H1 (cell line): ENCODE measurements at regions not wholly inside any gene's neighbourhood (a gene's known extent, or its start where the extent isn't known, plus 50 kb on each side); places are given as distances from the start of the nearest gene placed in this dataset.

ENCODE experiments used
- CREB1 ChIP-seq: IDR thresholded peaks from 2 replicates; pipeline ENCODE4 v1.6.1; 2012; ENCODE audit warnings: inconsistent platforms
- EP300 ChIP-seq, 2 experiments: IDR thresholded peaks; 1 replicate in 1 of 2; 2 replicates in 1 of 2; pipeline ENCODE4 v1.6.1; 2011 to 2012; ENCODE audit warnings: low read depth in 2 of 2, low read length in 2 of 2, mild to moderate bottlenecking in 2 of 2, borderline replicate concordance in 1 of 2, inconsistent platforms in 1 of 2, moderate library complexity in 1 of 2
- NRF1 ChIP-seq: IDR thresholded peaks from 2 replicates; pipeline ENCODE4 v1.6.1; 2011; ENCODE audit warnings: mild to moderate bottlenecking, low read depth, low read length, improper control_type of control experiment
- POLR2A ChIP-seq, 2 experiments: IDR thresholded peaks; 1 replicate in 1 of 2; 2 replicates in 1 of 2; pipeline ENCODE4 v1.6.1; 2011; ENCODE audit warnings: low read depth in 2 of 2, low read length in 2 of 2, mild to moderate bottlenecking in 2 of 2; ENCODE audit errors: control extremely low read depth in 1 of 2
- POLR2AphosphoS5 ChIP-seq: IDR thresholded peaks from 2 replicates; pipeline ENCODE4 v1.6.1; 2011; ENCODE audit warnings: low read depth, low read length
- RBBP5 ChIP-seq: IDR thresholded peaks from 2 replicates; pipeline ENCODE4 v1.7.1; 2012; ENCODE audit warnings: low read depth, mild to moderate bottlenecking, inconsistent platforms, low read length, moderate library complexity, borderline replicate concordance
- RFX5 ChIP-seq: IDR thresholded peaks from 2 replicates; pipeline ENCODE4 v1.6.1; 2011; ENCODE audit warnings: low read depth, low read length, improper control_type of control experiment, borderline replicate concordance
- RNF2 ChIP-seq: fragments of 200-900, 300-1000 bp; sonication (generic); IDR thresholded peaks from 2 replicates; pipeline ENCODE4 v1.7.1; 2016; ENCODE audit warnings: borderline replicate concordance, low read depth, mild to moderate bottlenecking, antibody characterized with exemption, low read length; ENCODE audit not compliant: poor library complexity, severe bottlenecking; ENCODE audit errors: missing control alignments
- SIX5 ChIP-seq: IDR thresholded peaks from 2 replicates; pipeline ENCODE4 v1.6.1; 2011; ENCODE audit warnings: mild to moderate bottlenecking, low read depth, low read length
- SP1 ChIP-seq: IDR thresholded peaks from 2 replicates; pipeline ENCODE4 v1.6.1; 2011; ENCODE audit warnings: low read depth, low read length
- TF ChIP-seq, protein P1 (sequence below), 3 experiments: IDR thresholded peaks; 1 replicate in 2 of 3; 2 replicates in 1 of 3; pipeline versions ENCODE4 v1.5.1 to v1.6.1; 2011; ENCODE audit warnings: low read length in 3 of 3, mild to moderate bottlenecking in 3 of 3, inconsistent platforms in 2 of 3, low read depth in 1 of 3, moderate library complexity in 1 of 3; ENCODE audit not compliant: insufficient read depth in 1 of 3; ENCODE audit errors: control extremely low read depth in 1 of 3
- TF ChIP-seq, protein P2 (sequence below): IDR thresholded peaks from 2 replicates; pipeline ENCODE4 v1.6.1; 2012; ENCODE audit warnings: inconsistent platforms

GRCh38 chrX:39592776-39593175 is 505.0 kb downstream of the BCOR start:
- TF ChIP-seq, protein P1, sequence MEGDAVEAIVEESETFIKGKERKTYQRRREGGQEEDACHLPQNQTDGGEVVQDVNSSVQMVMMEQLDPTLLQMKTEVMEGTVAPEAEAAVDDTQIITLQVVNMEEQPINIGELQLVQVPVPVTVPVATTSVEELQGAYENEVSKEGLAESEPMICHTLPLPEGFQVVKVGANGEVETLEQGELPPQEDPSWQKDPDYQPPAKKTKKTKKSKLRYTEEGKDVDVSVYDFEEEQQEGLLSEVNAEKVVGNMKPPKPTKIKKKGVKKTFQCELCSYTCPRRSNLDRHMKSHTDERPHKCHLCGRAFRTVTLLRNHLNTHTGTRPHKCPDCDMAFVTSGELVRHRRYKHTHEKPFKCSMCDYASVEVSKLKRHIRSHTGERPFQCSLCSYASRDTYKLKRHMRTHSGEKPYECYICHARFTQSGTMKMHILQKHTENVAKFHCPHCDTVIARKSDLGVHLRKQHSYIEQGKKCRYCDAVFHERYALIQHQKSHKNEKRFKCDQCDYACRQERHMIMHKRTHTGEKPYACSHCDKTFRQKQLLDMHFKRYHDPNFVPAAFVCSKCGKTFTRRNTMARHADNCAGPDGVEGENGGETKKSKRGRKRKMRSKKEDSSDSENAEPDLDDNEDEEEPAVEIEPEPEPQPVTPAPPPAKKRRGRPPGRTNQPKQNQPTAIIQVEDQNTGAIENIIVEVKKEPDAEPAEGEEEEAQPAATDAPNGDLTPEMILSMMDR (IDR thresholded peaks at IDR 0.05; ENCODE audit: control extremely low read depth in 1 of 3, insufficient read depth in 1 of 3, low read depth in 1 of 3, low read length in 3 of 3) = no peak
- no peak for TF ChIP-seq POLR2A (IDR thresholded peaks at IDR 0.05; ENCODE audit: control extremely low read depth in 1 of 2, low read depth in 2 of 2, low read length in 2 of 2)
- no peak for TF ChIP-seq EP300 (IDR thresholded peaks at IDR 0.05; ENCODE audit: borderline replicate concordance in 1 of 2, low read depth in 2 of 2, low read length in 2 of 2)
- no peak for TF ChIP-seq POLR2AphosphoS5
- TF ChIP-seq RNF2 = no peak
- no peak for TF ChIP-seq RFX5
- TF ChIP-seq SIX5 = no peak
- TF ChIP-seq, protein P2, sequence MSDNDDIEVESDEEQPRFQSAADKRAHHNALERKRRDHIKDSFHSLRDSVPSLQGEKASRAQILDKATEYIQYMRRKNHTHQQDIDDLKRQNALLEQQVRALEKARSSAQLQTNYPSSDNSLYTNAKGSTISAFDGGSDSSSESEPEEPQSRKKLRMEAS = no peak
- TF ChIP-seq CREB1 = no peak
- no peak for TF ChIP-seq RBBP5
- no peak for TF ChIP-seq SP1
- no peak for TF ChIP-seq NRF1
